ENCODE measurements at regions not wholly inside any gene's neighbourhood (a gene's known extent, or its start where the extent isn't known, plus 50 kb on each side); places are given as distances from the start of the nearest gene placed in this dataset.
A peak's percentile ranks its signal among the peaks of the same experiment; 100 is the strongest.
"Not testable (repeated sequence)": the region's sequence is repeated elsewhere in the genome, so short reads cannot be mapped to it uniquely, and the experiment has no call there.

DNA sequence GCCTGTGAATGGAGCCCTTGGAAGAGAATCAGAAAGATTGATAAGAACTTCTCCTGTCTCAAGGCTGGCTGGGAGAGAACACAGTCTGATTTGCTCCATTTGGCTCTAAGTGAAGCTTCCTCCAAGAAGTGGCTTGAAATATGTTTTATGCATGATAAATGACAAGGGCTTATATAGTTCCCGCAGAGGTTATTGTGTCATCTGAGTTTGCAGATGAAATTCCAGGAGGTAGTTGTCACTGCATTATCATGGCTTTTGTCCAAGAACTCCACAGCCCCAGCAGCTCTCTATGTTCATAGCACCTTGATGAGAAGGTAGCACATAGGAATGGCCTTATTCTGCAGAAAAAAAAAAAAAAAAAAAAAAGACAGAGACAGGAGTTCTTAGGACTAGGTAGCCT, 108.5 kb downstream of the DACT1 start:
- TF ChIP-seq, protein P1, sequence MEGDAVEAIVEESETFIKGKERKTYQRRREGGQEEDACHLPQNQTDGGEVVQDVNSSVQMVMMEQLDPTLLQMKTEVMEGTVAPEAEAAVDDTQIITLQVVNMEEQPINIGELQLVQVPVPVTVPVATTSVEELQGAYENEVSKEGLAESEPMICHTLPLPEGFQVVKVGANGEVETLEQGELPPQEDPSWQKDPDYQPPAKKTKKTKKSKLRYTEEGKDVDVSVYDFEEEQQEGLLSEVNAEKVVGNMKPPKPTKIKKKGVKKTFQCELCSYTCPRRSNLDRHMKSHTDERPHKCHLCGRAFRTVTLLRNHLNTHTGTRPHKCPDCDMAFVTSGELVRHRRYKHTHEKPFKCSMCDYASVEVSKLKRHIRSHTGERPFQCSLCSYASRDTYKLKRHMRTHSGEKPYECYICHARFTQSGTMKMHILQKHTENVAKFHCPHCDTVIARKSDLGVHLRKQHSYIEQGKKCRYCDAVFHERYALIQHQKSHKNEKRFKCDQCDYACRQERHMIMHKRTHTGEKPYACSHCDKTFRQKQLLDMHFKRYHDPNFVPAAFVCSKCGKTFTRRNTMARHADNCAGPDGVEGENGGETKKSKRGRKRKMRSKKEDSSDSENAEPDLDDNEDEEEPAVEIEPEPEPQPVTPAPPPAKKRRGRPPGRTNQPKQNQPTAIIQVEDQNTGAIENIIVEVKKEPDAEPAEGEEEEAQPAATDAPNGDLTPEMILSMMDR (conservative IDR thresholded peaks at IDR 0.05; ENCODE audit: low read depth, low read length) = no peak
- DNase-seq (ENCODE audit: low read depth) = peak; percentile 46
- H3K4me3 ChIP-seq (ENCODE audit: low read length) = no peak overlapping the region

DNA sequence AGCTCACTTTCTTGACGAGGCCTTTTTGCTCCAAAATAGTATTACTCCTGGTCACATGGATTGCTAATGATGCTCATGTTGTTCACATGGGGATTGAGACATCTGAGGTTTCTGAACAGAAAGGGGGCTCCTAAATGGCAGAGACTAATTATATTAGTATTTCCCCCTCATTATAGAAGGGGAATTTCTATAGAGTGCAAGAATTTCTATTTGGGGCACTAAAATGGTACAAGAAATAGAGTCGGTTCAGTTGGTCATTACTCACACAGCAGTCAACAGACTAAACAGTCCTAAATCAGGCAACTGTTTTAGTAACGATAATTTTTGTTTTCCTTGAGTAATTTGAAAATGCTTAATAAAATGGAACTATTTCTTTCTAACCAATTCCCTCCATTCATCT, 108.9 kb downstream of the DACT1 start:
- no peak overlapping the region for H3K4me3 ChIP-seq (ENCODE audit: low read length)
- TF ChIP-seq, protein P1 (conservative IDR thresholded peaks at IDR 0.05; ENCODE audit: low read depth, low read length) = no peak
- no peak for DNase-seq (ENCODE audit: low read depth)

- DNase-seq (ENCODE audit: low read depth) = no peak
- H3K4me3 ChIP-seq (ENCODE audit: low read length) = no peak overlapping the region
- TF ChIP-seq, protein P1 (conservative IDR thresholded peaks at IDR 0.05; ENCODE audit: low read depth, low read length) = no peak
Measured at GRCh38 chr14:58747181-58747580, 109.4 kb downstream of the DACT1 start.

- not testable (repeated sequence) for H3K4me3 ChIP-seq (ENCODE audit: low read length); DNase-seq (ENCODE audit: low read depth)
Measured at GRCh38 chr14:58748251-58748650, 110.5 kb downstream of the DACT1 start.

DNA sequence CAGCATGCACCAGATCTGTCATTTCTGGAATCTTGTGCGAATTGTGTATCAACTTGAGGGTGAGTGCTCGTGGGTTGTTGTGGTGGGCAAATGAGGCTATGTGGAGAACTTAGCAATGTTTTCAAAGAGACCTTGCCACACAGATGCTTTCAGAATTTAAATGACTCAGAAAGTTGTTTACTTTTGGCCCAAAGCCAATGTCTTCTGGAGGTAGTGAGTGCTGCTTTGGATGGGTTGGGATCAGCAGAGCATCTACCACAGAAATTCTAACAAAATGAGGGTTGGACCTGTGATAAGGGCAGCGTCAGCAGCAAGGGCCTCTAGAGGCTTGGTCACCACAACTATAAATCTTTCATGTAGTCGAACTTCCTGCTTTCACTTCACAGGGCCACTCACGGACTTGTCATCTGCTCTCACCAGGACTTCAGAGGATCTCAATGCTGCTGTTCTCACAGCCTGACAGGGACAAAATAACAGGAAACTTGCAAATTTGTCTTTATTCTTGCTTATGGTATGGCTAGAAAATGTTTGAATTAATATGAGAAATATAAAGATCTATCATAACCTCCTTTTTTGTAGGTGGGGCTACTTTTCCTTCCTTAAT, 111.4 kb downstream of the DACT1 start:
- peak; percentile 45 for DNase-seq (ENCODE audit: low read depth)
- TF ChIP-seq, protein P1 (conservative IDR thresholded peaks at IDR 0.05; ENCODE audit: low read depth, low read length) = no peak
- no peak overlapping the region for H3K4me3 ChIP-seq (ENCODE audit: low read length)

DNA sequence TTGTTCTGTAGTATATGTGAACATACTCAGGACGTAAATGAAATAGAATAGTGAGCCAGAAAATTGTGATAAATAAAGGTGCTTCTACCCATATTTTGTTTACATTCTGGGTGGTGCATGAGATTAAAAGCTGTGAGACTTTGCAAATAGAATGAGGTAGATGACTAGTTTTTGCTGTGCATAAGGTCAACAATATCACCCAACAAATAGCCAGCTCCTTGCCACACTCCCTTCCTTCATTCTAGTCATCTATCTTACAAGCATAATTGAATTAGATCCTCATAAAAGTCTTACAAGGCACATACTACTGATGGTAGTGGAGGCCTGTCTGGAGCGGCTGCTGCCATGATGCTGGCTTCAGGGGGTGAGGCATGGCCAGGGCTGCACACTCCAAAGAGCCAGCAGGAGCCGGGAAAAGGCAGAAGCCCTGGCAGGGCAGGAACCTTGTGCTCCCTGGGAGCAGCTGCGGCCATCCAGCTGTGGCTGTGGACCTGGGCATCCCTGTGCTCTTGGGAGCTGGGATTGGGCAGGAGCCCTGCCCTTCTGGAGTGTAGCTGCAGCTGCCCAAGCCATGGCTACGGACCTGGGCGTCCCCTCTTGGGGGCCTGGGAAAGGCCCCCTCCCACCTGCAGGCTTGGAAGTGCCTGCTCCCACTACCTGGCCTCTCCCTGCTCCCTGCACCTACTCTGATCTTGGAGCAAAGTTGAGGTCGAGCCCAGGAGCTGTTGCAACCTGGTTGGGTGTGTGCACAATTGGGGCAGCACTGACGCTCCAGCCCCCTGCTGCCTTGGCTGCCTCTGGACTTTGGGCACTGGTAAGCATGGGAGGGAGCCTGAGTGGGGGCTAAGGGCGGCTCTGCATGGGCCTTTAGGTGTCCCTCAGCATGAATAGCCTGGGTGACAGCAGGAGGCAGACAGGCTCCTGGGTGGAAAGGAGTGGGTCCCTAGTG, 112.8 kb downstream of the DACT1 start:
- TF ChIP-seq, protein P1 (conservative IDR thresholded peaks at IDR 0.05; ENCODE audit: low read depth, low read length) = no peak
- DNase-seq (ENCODE audit: low read depth) = no peak
- H3K4me3 ChIP-seq (ENCODE audit: low read length) = no peak overlapping the region

GRCh38 chr14:58751788-58752187, 114.0 kb downstream of the DACT1 start:
- no peak overlapping the region for H3K4me3 ChIP-seq (ENCODE audit: low read length)
- TF ChIP-seq, protein P1 (conservative IDR thresholded peaks at IDR 0.05; ENCODE audit: low read depth, low read length) = no peak
- no peak for DNase-seq (ENCODE audit: low read depth)

Measured in retinal pigment epithelial cell (primary cell).